ENCODE measurements at regions not wholly inside any gene's neighbourhood (a gene's known extent, or its start where the extent isn't known, plus 50 kb on each side); places are given as distances from the start of the nearest gene placed in this dataset.

DNA sequence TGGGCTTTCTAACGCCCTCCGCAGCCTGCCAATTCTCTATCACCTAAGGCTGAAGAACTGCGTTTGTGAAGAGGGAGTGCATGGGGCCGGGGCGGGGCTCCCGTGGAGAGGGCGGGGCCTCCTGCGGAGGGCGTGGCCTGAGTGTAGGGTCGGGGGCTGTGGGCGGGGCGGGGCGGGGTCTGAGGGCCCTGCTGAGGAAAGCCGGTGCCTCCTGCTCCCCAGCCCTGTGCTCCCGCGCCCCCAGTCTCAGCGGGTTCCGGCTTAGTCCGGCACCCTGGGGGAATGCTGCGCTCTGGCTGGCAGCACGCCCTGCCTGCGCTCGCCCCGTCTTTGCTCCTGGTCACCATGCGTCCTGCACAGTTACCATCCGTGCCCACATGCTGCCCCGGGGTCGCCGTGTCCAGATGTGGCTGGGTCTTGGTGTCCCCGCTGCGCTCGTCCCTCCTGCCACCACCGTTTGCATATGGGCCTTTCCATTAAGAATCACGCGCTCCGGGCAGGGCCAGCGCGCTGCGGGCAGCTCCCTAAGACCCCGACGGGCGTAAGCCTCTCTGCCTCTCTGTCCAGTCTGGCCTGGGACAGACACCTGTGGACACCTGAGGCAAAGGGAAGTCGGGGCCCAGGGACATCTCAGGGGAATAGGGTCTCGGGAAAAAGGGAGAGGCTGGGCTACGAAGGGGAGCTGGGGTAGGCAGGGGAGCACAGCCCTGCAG, 144.0 kb upstream of the RET start:
- DNase-seq (ENCODE audit: low read depth, low spot score), result peak; percentile 49

DNA sequence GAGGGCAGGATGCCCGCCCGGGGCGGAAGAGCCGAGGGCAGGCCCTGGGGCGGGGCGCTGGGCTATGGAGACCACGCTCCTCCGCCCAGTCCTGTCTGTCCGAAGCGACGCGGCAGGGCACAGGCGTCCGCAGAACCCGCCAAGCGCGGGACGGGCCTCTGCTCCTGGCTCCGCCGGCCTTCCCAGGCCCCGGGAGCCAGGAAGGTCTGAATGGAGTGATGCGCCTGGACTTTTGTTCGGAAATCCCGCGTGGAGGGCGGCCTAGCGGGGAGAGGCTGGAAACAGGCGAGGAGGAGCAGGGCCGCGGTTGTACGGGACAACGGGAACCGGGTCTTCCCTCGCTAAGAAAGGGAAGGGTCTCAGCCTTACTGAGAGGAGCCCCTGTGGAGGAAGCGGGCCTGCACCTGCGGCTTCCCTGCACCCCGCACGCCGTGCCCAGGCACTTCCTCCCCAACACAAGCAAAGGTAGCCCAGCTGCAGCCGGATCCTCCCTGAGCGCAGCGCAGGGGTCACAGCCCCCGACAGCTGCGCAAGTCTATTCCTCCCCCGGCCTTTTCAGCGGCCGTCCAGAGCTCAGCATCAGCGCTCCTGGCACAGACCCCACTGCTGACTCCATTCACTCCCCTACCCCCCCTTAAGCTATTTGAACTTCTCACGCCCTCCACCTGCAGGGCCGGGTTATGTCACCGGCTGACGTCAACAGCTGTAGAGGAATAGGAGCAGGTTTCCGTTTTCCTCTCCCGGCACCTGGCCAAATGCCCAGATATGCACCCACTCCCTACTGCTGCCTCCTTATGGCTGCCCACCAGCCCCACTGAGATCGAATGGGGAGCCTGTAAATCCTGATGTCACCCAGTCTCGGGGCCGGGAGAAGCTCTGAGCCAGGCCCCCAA, 143.2 kb upstream of the RET start:
- DNase-seq (ENCODE audit: low read depth, low spot score), result no peak

DNA sequence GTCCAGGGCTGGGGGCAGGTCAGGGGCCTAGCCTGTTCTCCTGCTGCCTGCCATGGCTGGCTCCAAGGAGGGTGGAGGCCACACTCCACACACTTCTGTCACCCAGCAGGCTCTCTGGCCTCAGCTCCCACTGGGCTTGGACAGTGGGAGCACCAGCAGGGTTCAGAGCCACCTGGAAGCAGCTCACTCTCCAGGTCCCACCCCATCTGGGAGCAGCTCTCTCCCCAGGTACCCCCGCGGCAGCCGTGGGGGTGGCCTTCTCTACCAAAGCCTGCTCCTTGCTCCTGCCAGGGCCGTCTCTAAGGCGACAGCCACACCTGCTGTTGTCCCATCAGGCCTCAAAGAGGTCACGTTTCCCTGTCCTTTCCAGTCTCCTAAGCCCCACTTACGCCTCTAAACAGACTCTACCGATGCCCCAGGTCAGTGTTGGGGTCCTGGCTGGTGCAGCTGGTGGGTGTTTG, 142.5 kb upstream of the RET start:
- DNase-seq (ENCODE audit: low read depth, low spot score), result no peak

DNA sequence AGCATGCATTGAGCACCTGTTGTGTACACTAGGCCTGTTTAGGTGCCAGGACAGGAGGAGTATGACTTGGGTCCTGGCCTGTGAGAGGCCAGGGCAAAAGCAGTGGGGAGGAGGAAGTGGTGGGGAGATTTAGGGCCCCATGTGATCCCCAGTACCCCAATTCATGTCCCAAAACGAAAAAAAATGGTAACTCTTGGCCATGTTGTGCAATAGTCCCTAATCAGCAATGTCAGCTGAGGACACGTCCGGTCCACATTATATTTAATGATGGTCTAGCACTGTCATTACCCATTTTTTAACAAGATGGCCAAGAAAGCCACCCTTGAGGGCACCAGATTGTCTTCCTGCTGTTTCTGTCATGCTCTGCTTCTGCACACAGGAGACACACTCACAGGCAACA, 142.0 kb upstream of the RET start:
- DNase-seq (ENCODE audit: low read depth, low spot score), result no peak

DNA sequence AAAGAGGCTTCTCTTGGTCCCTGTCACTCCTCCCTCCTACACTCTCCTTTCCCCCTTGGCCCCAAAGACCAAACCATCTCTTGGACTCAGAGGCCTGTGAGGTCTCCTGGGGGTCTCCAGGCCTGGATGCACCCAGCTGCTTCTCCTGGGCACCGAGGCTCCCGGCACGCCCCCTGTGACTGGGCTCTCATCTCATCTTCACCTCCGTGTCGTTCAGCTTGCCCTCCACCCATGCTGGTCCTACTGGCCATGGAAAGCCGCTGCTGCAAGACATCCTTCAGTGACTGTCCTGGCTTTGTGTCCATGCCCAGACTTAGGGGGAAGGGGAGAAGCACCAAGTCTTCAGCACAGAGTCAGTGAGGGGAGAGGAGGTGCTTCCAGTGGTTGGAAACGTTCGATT, 141.4 kb upstream of the RET start:
- DNase-seq (ENCODE audit: low read depth, low spot score), result no peak

DNA sequence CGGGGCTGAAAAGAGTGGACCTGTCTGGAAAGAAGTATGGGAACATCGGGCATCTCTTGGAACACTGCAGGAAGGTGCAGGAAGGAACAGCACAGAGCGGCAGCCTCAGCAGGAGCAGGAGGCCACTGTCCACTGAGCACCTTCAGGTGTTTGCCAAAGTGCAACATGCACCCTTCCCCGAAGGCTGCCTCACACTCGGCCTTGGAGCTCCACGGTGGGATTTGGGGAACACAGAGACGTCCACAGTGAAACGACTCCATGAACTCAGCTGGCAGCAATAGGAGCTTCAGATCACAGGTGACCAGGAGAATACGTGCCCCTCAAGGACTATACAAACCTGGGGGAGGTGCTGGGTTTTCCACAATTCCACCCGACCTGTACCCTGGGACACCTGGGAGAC, 140.3 kb upstream of the RET start:
- no peak for DNase-seq (ENCODE audit: low read depth, low spot score)

DNA sequence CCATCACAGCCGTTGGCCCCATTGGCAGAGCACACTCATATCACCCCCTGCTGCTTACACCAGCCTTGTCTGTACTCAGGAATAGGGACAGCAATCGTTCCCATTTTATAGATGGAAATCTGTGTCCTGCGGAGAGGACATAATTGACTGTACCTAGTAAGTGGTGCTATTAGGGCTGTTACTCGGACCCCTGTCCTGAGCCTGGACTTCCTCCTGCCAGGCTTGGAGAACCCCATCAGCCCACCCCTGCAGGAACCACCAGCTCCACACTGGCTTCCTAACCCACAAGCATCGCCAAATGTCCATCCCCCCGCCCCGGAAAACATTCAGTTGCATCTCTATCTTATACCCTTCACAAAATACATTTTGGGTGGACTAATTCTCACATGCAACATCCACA, 139.8 kb upstream of the RET start:
- DNase-seq (ENCODE audit: low read depth, low spot score), result no peak

DNA sequence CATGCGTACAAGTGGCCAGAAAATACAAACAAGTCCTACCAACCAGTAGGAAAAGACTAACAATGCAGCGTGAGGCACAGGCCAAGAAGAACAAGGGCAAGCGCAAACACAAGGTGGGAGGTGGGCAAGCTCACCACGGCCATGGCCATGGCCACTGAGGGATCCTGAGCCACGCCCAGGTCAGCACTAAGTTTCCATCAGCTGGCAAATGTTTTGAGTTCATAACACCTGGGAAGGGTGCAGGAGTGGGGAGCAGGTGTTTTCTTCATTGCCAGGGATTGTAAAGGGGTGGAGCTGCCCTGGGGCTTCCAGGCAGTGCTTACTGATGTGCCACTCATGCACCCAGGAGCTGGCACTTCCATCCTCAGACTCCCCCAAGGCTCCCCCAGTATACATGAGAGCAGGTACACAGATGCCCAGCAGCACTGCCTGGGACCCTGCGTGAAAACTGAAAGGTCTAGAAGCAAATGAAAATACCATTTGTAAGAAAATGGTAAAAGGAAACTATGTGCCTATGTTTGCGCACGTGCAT, 139.2 kb upstream of the RET start:
- DNase-seq (ENCODE audit: low read depth, low spot score), result no peak

DNA sequence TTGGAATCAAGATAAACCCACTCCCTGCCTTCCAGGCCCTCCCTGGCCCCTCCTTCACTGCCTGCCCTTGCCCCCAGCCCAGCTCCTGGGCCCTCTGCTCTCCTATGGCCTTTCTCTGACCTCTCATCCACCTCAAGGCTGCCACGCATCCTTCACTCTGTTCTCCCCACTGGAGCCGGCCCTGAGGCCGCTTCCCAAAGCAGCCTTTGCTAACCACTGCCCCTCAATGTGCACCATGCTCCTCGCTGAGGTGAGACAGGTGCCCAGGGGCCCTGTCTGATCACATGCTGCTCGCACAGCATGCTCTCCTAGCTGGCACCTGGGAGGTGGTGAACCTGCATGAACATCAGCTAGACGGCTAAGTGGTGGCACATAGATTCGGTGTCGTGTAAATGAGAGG, 138.5 kb upstream of the RET start:
- no peak for DNase-seq (ENCODE audit: low read depth, low spot score)

DNA sequence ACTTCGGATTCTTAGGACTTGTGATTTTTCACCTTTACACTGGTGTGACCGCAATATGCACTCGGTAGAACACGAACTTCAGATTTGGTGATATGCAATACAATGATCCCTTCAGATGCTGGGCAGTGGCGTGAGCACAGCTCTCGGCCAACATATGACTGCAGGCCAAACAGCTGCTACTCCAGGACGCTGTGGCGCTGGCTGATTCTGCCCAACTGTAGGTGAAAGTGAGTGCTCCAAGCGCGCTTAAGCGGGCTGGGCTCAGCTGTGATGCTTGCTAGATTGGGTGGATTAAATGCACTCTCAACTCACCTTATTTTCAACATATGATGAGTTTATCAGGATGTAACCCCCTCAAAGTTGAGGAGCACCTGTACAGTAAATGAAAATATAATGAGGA, 137.6 kb upstream of the RET start:
- DNase-seq (ENCODE audit: low read depth, low spot score), result no peak

DNA sequence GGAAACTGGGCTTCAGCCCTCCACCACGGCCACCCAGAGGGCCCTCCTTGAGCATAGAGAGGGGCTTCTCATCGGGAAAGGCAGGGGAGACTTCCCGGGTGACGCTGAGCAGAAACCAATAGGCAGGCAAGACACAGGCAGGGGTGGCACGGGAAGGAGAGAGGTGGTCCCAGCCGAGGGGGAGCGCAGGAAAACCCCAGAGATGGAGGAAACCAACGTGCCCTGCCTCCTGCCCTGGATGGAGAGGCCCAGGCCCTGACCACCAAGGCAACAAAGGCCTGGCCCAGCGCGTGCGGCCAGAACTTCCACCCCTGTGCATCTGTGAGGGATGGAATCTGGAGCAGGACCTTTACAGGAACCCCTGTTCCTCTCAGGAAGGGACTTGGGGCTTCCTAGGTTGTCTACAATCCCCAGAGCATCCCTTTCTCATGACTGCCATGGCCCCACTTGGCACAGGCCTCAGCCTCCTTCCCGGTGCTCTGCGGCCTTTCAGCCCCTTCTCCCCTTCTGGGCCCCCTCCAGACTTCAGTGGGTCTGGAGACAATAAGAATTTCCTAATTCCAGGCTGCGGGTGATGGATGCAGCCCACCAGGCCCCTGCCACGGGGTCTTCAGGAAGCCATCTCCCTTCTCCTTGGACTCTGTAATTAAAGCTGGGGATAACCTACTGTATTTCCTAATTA, 137.0 kb upstream of the RET start:
- no peak for DNase-seq (ENCODE audit: low read depth, low spot score)

DNA sequence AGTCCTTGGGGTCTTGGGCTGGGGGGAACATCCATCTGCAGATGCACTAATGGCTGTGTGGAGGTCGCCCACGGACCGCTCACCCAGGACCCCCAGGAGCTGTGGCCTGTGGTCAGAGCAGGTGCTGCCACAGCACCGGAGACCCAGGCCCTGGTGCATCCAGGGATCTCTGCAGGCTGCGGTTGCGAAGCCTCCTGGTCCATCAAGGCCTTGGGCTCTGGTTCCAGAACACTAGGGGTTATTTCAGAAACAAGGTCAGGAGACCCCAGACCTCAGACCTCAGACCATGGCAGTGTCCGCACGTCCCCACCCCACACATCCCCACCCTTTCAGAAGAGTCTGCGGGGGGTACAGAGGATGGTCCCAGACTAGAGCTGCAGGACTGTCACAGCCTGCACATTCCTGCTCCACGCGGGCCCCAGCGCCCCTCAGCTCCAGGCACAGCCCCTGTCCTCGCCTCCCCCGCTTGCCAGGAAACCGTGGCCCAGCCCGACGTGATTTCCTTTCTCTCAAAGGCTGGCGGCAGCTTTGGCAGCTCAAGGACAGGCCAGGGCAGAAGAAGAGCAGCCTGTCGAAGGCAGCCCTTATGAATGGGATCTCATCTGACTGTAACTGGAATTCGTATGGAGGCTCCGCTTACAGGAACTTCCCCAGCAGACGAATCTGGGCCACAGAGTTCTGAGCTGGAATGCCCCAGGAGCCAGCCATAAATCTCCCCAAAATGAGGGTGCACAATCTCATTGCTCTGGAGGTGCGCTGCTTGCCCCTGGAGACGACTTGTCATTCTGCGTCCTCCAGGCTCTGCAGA, 136.2 kb upstream of the RET start:
- no peak for DNase-seq (ENCODE audit: low read depth, low spot score)

DNA sequence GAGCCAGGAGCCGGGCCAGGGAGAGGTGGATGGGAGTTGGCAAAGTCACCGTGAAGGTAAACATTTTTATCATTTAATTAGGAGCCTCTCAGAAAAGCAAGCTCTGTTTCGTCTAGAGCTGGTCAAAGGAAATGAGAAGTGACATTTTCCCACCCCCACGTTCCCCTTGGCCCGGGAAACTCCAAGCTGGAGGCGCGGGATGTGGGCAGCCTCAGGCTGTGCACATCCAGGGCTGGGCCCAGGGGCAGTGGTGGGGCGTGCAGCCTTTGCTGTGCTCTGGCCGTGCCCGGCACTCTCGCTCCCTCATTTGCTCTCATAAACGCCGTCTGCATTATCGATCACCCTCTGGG, 135.6 kb upstream of the RET start:
- no peak for DNase-seq (ENCODE audit: low read depth, low spot score)

DNA sequence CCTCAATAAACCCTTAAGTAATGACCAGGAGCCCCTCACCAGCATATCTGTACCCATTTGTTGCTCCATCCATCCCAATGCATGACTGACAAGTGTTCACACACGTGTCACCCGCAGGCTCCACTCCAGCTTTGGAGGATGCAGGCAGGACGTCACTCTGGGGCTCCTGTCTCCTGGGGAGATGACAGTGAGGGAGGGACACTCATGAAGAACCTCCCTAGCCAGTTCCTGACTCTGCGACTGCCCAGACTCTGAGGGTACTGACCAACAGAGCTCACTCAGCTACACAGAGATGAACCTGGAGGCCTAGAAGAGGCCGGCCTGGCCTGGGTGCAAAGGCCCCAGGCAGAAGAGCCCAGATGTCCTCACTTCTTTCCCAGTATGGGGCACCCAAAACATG, 135.1 kb upstream of the RET start:
- DNase-seq (ENCODE audit: low read depth, low spot score), result no peak

DNA sequence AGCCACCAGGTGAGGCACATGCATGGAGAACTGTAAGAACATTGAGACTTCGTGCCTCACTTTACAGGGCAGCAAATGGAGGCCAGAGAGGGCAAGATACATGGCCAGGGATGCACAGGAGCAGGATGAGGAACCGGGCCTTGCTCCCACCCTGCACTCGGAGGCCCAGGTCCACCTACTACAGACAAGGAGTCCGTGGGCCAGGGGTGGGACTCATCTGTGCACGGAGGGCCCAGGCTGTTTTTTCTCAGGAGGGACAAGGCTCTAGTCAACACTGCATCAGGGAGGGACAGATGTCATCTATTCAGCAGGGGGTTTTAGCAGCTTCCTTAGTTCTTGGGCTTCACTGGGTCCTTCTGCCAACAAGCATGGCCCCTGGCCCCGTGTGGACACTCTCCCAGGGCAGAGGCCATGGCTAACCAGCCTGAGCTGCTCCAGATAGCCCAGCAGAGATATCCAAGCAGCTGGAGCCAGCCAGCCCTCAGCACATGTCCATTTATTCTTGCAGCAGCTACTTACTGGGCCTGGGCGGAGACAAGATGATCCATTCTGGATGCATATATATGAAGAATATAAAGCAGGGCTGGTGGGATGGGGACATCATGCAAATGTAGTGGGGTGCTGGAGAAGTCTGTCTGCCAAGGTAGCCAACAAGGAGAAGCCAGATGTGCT, 134.5 kb upstream of the RET start:
- no peak for DNase-seq (ENCODE audit: low read depth, low spot score)

DNA sequence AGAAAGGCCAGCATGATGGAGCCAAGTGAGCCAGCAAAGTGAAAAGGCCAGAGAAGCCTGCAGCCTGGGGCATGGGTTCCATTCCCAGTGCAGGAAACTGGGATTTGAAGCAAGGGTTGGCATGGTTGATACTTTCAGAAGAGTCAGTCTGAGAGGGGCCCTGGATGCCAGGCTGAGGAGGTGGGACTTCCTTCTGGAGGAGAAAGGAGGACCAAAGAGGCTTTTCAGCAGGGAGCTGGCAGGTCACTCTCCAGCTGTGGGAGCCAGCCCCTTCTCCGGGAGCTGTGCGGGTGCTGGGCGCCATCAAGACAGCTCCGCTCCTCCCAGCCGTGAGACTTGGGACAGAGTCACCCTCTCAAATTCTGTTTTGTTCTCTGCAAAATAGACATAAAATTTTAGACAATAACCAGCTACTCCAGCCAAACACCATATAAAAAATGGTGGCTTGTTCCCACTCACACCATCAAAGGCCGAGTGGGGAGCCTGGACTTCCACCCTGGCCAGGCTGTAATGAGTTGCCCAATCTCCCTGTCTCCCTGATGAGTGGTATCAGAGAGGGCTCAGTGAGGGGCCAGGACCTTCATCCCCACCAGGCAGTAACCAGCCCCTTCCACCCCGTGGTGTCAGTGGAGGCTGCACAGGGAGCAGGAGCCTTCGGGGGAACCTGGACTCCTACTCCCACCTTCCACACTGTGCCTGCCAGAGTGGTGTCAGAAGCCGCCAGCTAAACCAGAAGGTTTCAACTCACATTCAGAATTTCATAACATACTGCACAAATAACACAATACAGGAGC, 133.6 kb upstream of the RET start:
- no peak for DNase-seq (ENCODE audit: low read depth, low spot score)

DNA sequence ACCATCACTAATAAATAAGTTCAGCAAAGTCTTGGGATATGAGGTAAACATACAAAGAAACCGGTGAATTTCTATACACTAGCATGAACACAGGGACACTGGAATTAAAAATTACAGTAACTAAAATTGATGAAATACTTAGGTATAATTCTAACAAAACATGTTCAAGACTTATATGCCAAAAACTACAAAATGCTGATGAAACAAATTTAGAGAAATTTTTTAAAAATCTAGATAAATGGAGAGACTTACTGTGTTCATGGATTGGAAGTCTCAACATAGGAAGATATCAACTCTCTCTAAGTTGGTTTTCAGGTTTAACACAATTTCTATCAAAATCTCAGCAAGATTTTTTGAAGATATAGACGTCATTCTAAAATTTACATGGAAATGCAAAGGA, 128.8 kb upstream of the RET start:
- no peak for DNase-seq (ENCODE audit: low read depth, low spot score)

DNA sequence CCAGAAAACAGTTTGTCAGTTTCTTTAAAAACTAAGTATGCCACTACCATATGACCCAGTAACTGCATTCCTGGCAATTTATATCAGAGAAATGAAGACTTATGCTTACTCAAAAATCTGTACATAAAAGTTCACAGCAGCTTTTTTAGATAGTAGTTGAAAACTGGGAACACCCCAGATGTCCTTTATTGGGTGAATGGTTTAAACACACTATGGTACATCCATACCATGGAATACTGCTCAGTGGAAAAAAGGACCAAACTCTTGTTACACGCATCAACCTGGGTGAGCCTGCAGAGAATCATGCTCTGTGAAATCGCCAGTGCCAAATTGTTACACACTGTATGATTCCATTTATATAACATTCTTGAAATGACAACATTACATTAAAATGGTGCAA, 127.6 kb upstream of the RET start:
- DNase-seq (ENCODE audit: low read depth, low spot score), result no peak

DNA sequence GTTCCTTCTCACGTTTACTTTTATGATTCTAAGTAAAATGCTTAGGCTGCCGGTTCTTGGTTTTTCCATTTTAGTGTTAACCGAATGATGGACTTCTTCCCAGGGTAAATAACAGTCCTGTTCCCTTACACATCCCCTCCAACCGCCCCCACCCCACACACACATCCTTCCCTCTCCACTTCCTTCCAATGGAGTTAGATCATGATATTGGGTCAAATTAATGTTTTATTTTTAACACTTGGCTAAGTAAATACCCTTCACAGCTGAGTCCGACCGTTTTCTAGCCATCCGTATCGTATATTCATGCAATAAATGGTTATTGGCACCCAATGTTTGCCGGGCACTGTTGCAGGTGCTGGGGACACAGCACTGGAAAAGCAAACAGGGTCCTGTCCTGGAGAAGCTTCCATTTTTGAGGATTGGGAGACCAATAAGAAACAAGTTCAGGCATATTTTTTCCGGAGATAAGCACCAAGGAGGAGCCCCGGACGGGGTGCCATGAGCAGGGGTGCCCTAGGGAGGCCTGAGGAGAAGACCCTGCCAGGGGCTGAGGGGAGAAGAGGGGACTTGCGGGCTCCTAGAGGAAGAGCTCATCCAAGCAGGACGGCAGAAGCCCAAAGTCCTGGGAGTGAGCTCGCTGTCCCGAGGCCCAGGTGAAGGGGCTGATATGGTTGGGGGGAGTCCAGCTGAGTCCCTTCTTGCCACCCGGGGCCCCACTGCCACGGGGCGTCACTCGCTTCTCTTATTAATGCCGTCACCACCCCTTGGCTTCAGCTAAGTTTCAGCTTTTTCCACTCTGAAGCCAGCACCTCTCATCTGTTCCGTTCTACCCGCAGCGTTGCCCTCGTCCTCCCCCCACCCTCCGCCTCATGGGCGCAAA, 126.0 kb upstream of the RET start:
- DNase-seq (ENCODE audit: low read depth, low spot score), result no peak

Data from activated naive CD8-positive, alpha-beta T cell treated with anti-CD3 and anti-CD28 coated beads, Interleukin-2, amount 50 U/mL, for 16 hours (primary cell).